ENCODE measurements at regions not wholly inside any gene's neighbourhood (a gene's known extent, or its start where the extent isn't known, plus 50 kb on each side); places are given as distances from the start of the nearest gene placed in this dataset.

DNA sequence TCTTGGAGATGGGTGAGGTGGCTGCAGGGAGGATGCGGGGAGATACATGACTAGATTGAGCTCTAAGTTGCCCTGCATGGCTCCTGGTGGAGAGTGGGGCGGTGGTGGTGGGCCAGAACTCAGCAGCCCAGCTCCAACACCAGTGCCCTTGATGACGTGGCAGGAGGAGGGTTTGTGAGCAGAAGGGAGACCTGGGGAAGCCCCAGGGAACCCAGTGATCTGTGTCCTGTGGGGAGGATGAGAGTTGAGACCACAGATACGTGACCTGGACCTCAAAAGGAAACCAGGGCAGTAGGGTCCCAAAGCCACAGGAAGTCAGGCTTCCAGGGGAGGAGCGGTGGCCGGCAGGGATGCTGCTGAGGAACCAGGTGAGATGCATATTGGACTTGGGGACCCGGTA lies 989.1 kb upstream of the TMEM132C start:
- no peak for DNase-seq (ENCODE audit: low read depth, low spot score)
- Histone ChIP-seq H2AFZ (ENCODE audit: low read depth, low read length) (no peak overlapping the region), H3K4me2 (ENCODE audit: insufficient read depth, low read length) (no peak overlapping the region), H3K36me3 (ENCODE audit: control insufficient read depth in 2 of 2, extremely low read depth in 1 of 2, insufficient read depth in 2 of 2, low read length in 2 of 2) (no peaks in the 10 kb centered on the region), H3K4me3 (replicated peaks in 1 of 3; ENCODE audit: insufficient read depth in 1 of 3, low read depth in 1 of 3, low read length in 3 of 3) (no peak overlapping the region), H3K27me3 (ENCODE audit: control insufficient read depth in 2 of 2, insufficient read depth in 2 of 2, low read length in 2 of 2) (no peaks in the 10 kb centered on the region), H3K79me2 (ENCODE audit: control insufficient read depth, insufficient read depth, low read length) (no peaks in the 10 kb centered on the region), H3K9me1 (replicated peaks; ENCODE audit: control insufficient read depth, extremely low read depth, insufficient read depth, low read length) (no peaks in the 10 kb centered on the region), H3K27ac (ENCODE audit: insufficient read depth, low read depth, low read length) (no peak overlapping the region), H4K20me1 (replicated peaks; ENCODE audit: control insufficient read depth, extremely low read depth, insufficient read depth, low read length) (no peaks in the 10 kb centered on the region), H3K9ac (replicated peaks; ENCODE audit: extremely low read depth, insufficient read depth, low read length) (no peak overlapping the region), H3K4me1 (ENCODE audit: control insufficient read depth, extremely low read depth, insufficient read depth, low read length) (no peaks in the 10 kb centered on the region), H3K9me3 (replicated peaks; ENCODE audit: control insufficient read depth, insufficient read depth, low read length) (peaks cover 8% of the 10 kb centered on the region)
- intact Hi-C loops (cut with micrococcal nuclease) = no loop called here
- dilution Hi-C loops (cut with MboI; ENCODE audit: extremely low pct_ligation_motif_present, low sequenced_read_pairs) = no loop called here
- CTCF ChIA-PET = no interaction called here
- no peak for TF ChIP-seq POLR2AphosphoS5 (IDR thresholded peaks at IDR 0.05; ENCODE audit: insufficient read depth, low read depth, low read length)
- no peak for TF ChIP-seq MYC (IDR thresholded peaks at IDR 0.05; ENCODE audit: low read depth, low read length)
- TF ChIP-seq FOS (IDR thresholded peaks at IDR 0.05; ENCODE audit: borderline replicate concordance, insufficient read depth, low read length) = no peak
- no peak for TF ChIP-seq POLR2A (IDR thresholded peaks at IDR 0.05; ENCODE audit: low read depth, low read length)
- TF ChIP-seq EZH2 (IDR thresholded peaks at IDR 0.05; ENCODE audit: borderline replicate concordance, low read depth, low read length, severe bottlenecking) = no peak
- TF ChIP-seq, protein P1, sequence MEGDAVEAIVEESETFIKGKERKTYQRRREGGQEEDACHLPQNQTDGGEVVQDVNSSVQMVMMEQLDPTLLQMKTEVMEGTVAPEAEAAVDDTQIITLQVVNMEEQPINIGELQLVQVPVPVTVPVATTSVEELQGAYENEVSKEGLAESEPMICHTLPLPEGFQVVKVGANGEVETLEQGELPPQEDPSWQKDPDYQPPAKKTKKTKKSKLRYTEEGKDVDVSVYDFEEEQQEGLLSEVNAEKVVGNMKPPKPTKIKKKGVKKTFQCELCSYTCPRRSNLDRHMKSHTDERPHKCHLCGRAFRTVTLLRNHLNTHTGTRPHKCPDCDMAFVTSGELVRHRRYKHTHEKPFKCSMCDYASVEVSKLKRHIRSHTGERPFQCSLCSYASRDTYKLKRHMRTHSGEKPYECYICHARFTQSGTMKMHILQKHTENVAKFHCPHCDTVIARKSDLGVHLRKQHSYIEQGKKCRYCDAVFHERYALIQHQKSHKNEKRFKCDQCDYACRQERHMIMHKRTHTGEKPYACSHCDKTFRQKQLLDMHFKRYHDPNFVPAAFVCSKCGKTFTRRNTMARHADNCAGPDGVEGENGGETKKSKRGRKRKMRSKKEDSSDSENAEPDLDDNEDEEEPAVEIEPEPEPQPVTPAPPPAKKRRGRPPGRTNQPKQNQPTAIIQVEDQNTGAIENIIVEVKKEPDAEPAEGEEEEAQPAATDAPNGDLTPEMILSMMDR (IDR thresholded peaks at IDR 0.05; ENCODE audit: extremely low read depth in 1 of 2, insufficient read depth in 1 of 2, low read depth in 1 of 2, low read length in 2 of 2) = no peak
- TF ChIP-seq GATA2 (IDR thresholded peaks at IDR 0.05; ENCODE audit: insufficient read depth, insufficient read length, low read depth, low read length) = no peak
- TF ChIP-seq, protein P2, sequence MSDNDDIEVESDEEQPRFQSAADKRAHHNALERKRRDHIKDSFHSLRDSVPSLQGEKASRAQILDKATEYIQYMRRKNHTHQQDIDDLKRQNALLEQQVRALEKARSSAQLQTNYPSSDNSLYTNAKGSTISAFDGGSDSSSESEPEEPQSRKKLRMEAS (IDR thresholded peaks at IDR 0.05; ENCODE audit: insufficient read depth, insufficient read length) = no peak
- no peak for TF ChIP-seq JUN (IDR thresholded peaks at IDR 0.05; ENCODE audit: borderline replicate concordance, insufficient read depth, insufficient read length, low read depth)
- no peak for FAIRE-seq
- POLR2A ChIA-PET = no interaction called here
- no TSS peak for BruUV-seq (replicated peaks)

Data from endothelial cell of umbilical vein (primary cell).